Endothelial cell of umbilical vein (primary cell): ENCODE measurements at regions not wholly inside any gene's neighbourhood (a gene's known extent, or its start where the extent isn't known, plus 50 kb on each side); places are given as distances from the start of the nearest gene placed in this dataset.

Source experiments
- BruUV-seq: library from RNA; stranded (reverse); fragments of 400-500 nt; replicated peaks from 2 replicates; lab custom pipeline; 2021; lab: Mats Ljungman, UMichigan
- CTCF ChIA-PET: fragments of 300-600, 350-600 bp; sonication (Branson Sonifier 250); formaldehyde crosslinking; loops from one replicate; lab custom pipeline; 2021; ENCODE audit warnings: antibody characterized with exemption, inconsistent platforms; lab: Charles Lee
- POLR2A ChIA-PET: fragments of 300-600, 350-600 bp; sonication (Branson Sonifier 250); formaldehyde crosslinking; loops from one replicate; lab custom pipeline; 2021; ENCODE audit warnings: antibody characterized with exemption, inconsistent platforms; lab: Charles Lee
- DNase-seq: peaks from one replicate; pipeline ENCODE4 v3.0.0-alpha.2; 2011; ENCODE audit warnings: low read depth, low spot score
- FAIRE-seq: peaks from 2 replicates; lab custom pipeline; 2011; peaks lifted over from hg19 to GRCh38; lab: Jason Lieb, UNC
- H2AFZ ChIP-seq: 2 replicates; pipeline ENCODE4 v1.6.0; 2012; ENCODE audit warnings: low read depth, low read length, control low read depth, inconsistent platforms
- H3K27ac ChIP-seq: 2 replicates; pipeline ENCODE4 v1.5.1; 2011; ENCODE audit warnings: low read depth, mild to moderate bottlenecking, control low read depth, low read length, moderate library complexity; ENCODE audit not compliant: insufficient read depth
- H3K27me3 ChIP-seq, 2 experiments: 2 replicates each; pipeline versions ENCODE4 v1.6.0 to v1.6.1; 2011; ENCODE audit warnings: low read length in 2 of 2, mixed read lengths in 1 of 2; ENCODE audit not compliant: control insufficient read depth in 2 of 2, insufficient read depth in 2 of 2
- H3K36me3 ChIP-seq, 2 experiments: 2 replicates in 1 of 2; 3 replicates in 1 of 2; pipeline ENCODE4 v1.5.1; 2011; ENCODE audit warnings: low read length in 2 of 2, mild to moderate bottlenecking in 1 of 2, moderate library complexity in 1 of 2; ENCODE audit not compliant: control insufficient read depth in 2 of 2, insufficient read depth in 2 of 2; ENCODE audit errors: extremely low read depth in 1 of 2
- H3K4me1 ChIP-seq: 3 replicates; pipeline ENCODE4 v1.5.1; 2011; ENCODE audit warnings: mild to moderate bottlenecking, low read length; ENCODE audit not compliant: control insufficient read depth, insufficient read depth; ENCODE audit errors: extremely low read depth
- H3K4me2 ChIP-seq: 2 replicates; pipeline ENCODE4 v1.6.1; 2011; ENCODE audit warnings: low read length, control low read depth, mixed read lengths; ENCODE audit not compliant: insufficient read depth
- H3K4me3 ChIP-seq, 3 experiments: fragments of 200-600 bp in 1 of 3; sonication (generic), shearing (Covaris generic) in 1 of 3; replicated peaks in 1 of 3; 2 replicates each; pipeline ENCODE4 v1.5.1; 2011 to 2016; ENCODE audit warnings: control low read depth in 3 of 3, low read length in 3 of 3, mild to moderate bottlenecking in 2 of 3, inconsistent platforms in 1 of 3, low read depth in 1 of 3, moderate library complexity in 1 of 3; ENCODE audit not compliant: insufficient read depth in 1 of 3
- H3K79me2 ChIP-seq: 2 replicates; pipeline ENCODE4 v1.6.0; 2012; ENCODE audit warnings: low read length, inconsistent platforms; ENCODE audit not compliant: control insufficient read depth, insufficient read depth
- H3K9ac ChIP-seq: replicated peaks from 2 replicates; pipeline ENCODE3; 2011; ENCODE audit warnings: low read length, control low read depth; ENCODE audit not compliant: insufficient read depth; ENCODE audit errors: extremely low read depth
- H3K9me1 ChIP-seq: replicated peaks from 3 replicates; pipeline ENCODE4 v1.6.0; 2011; ENCODE audit warnings: mild to moderate bottlenecking, low read length; ENCODE audit not compliant: control insufficient read depth, insufficient read depth; ENCODE audit errors: extremely low read depth
- H3K9me3 ChIP-seq: replicated peaks from 2 replicates; pipeline ENCODE4 v1.5.1; 2012; ENCODE audit warnings: low read length, inconsistent platforms; ENCODE audit not compliant: control insufficient read depth, insufficient read depth
- H4K20me1 ChIP-seq: replicated peaks from 2 replicates; pipeline ENCODE3; 2011; ENCODE audit warnings: mild to moderate bottlenecking, low read length; ENCODE audit not compliant: control insufficient read depth, insufficient read depth; ENCODE audit errors: extremely low read depth
- EZH2 ChIP-seq: IDR thresholded peaks from 2 replicates; pipeline ENCODE4 v1.6.1; 2012; ENCODE audit warnings: borderline replicate concordance, low read depth, mild to moderate bottlenecking, moderate library complexity, low read length, inconsistent platforms; ENCODE audit not compliant: severe bottlenecking
- FOS ChIP-seq: IDR thresholded peaks from 2 replicates; pipeline ENCODE4 v1.6.1; 2011; ENCODE audit warnings: mild to moderate bottlenecking, low read length, moderate library complexity, borderline replicate concordance; ENCODE audit not compliant: insufficient read depth
- GATA2 ChIP-seq: IDR thresholded peaks from 2 replicates; pipeline ENCODE4 v1.7.0; 2011; ENCODE audit warnings: low read depth, mild to moderate bottlenecking, moderate library complexity, mixed read lengths, low read length; ENCODE audit not compliant: insufficient read length, insufficient read depth
- JUN ChIP-seq: IDR thresholded peaks from 2 replicates; pipeline ENCODE4 v1.6.1; 2011; ENCODE audit warnings: borderline replicate concordance, low read depth; ENCODE audit not compliant: insufficient read length, insufficient read depth
- MYC ChIP-seq: IDR thresholded peaks from one replicate; pipeline ENCODE4 v1.6.1; 2011; ENCODE audit warnings: mild to moderate bottlenecking, low read depth, low read length
- POLR2A ChIP-seq: IDR thresholded peaks from 2 replicates; pipeline ENCODE4 v1.6.1; 2012; ENCODE audit warnings: low read depth, mild to moderate bottlenecking, control low read depth, low read length
- POLR2AphosphoS5 ChIP-seq: IDR thresholded peaks from 2 replicates; pipeline ENCODE4 v1.6.1; 2012; ENCODE audit warnings: low read depth, mild to moderate bottlenecking, control low read depth, low read length, moderate library complexity; ENCODE audit not compliant: insufficient read depth
- dilution Hi-C: fragments of 300-500 bp; cut with MboI; formaldehyde crosslinking; loops from one replicate; pipeline ENCODE4 v1.15.0; 2019; ENCODE audit warnings: low sequenced_read_pairs; ENCODE audit not compliant: extremely low pct_ligation_motif_present
- intact Hi-C: fragments of 100-400 bp; cut with micrococcal nuclease; formaldehyde crosslinking; loops from one replicate; pipeline ENCODE4 v1.10.0; 2022
- TF ChIP-seq, protein P1 (sequence below), 2 donors: IDR thresholded peaks; 1 replicate in 1 of 2; 2 replicates in 1 of 2; pipeline ENCODE4 v1.5.1; 2011; ENCODE audit warnings: low read length in 2 of 2, mild to moderate bottlenecking in 2 of 2, moderate library complexity in 2 of 2, control low read depth in 1 of 2, inconsistent platforms in 1 of 2, low read depth in 1 of 2; ENCODE audit not compliant: insufficient read depth in 1 of 2; ENCODE audit errors: extremely low read depth in 1 of 2
- TF ChIP-seq, protein P2 (sequence below): IDR thresholded peaks from 2 replicates; pipeline ENCODE4 v1.6.1; 2011; ENCODE audit not compliant: insufficient read depth, insufficient read length

DNA sequence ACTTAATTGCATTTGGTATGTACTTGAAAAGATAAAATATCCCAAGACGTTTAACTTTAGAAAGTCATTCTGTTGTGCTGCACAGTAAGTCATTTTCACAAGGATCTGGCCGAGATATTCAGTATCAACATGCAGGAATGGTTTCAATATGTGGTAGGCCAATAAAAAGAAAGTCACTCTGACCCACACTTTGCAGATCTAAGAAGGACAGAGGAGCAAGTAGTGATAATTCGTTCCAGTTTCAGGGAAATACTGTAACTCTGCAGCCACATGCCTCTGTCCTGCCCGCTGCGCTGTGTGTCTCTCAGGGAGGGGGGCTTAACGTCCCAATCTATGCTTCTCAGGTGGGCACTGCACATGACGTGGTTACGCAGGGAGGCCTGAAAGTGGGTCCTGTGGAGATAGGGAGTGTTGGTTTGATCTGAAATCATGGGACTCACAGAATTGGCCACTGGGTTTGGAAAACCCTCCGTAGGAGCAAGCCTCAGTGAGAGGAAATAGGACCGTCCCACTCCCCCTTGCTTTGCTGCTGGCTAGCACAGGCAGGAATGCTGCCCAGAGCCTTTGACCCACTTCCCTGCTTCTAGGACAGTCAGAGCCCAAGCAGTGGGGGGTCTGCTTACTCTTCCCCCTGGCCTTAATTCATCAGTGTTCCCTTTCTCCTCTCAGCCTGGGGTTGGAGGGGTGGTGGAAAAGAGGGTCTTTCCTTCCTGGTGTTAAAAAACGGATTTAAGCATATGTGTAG is 314.7 kb upstream of the SPRED2 start:
- Histone ChIP-seq H3K27ac (no peak overlapping the region), H3K79me2 (no peaks in the 10 kb centered on the region), H2AFZ (no peak overlapping the region), H3K9me3 (no peaks in the 10 kb centered on the region), H3K4me2 (no peak overlapping the region), H3K4me3 (no peak overlapping the region), H3K9ac (no peak overlapping the region), H3K36me3 (no peaks in the 10 kb centered on the region), H3K27me3 (no peaks in the 10 kb centered on the region), H3K9me1 (no peaks in the 10 kb centered on the region), H4K20me1 (no peaks in the 10 kb centered on the region), H3K4me1 (no peaks in the 10 kb centered on the region)
- dilution Hi-C loops, result no loop called here
- ChIA-PET CTCF (no interaction called here), POLR2A (no interaction called here)
- DNase-seq, result no peak
- intact Hi-C loops, result no loop called here
- BruUV-seq, result no TSS peak
- TF ChIP-seq FOS (no peak), JUN (no peak), MYC (no peak), GATA2 (no peak), EZH2 (no peak), POLR2AphosphoS5 (no peak), POLR2A (no peak)
- TF ChIP-seq, protein P1, sequence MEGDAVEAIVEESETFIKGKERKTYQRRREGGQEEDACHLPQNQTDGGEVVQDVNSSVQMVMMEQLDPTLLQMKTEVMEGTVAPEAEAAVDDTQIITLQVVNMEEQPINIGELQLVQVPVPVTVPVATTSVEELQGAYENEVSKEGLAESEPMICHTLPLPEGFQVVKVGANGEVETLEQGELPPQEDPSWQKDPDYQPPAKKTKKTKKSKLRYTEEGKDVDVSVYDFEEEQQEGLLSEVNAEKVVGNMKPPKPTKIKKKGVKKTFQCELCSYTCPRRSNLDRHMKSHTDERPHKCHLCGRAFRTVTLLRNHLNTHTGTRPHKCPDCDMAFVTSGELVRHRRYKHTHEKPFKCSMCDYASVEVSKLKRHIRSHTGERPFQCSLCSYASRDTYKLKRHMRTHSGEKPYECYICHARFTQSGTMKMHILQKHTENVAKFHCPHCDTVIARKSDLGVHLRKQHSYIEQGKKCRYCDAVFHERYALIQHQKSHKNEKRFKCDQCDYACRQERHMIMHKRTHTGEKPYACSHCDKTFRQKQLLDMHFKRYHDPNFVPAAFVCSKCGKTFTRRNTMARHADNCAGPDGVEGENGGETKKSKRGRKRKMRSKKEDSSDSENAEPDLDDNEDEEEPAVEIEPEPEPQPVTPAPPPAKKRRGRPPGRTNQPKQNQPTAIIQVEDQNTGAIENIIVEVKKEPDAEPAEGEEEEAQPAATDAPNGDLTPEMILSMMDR (IDR thresholded peaks at IDR 0.05; ENCODE audit: extremely low read depth in 1 of 2, insufficient read depth in 1 of 2, low read depth in 1 of 2, low read length in 2 of 2), result no peak
- TF ChIP-seq, protein P2, sequence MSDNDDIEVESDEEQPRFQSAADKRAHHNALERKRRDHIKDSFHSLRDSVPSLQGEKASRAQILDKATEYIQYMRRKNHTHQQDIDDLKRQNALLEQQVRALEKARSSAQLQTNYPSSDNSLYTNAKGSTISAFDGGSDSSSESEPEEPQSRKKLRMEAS, result no peak
- no peak for FAIRE-seq
